LHCN-M2 (cell line): ENCODE measurements at regions not wholly inside any gene's neighbourhood (a gene's known extent, or its start where the extent isn't known, plus 50 kb on each side); places are given as distances from the start of the nearest gene placed in this dataset.
"Not testable (repeated sequence)": the region's sequence is repeated elsewhere in the genome, so short reads cannot be mapped to it uniquely, and the experiment has no call there.

ENCODE experiments used
- DNase-seq: peaks from one replicate; pipeline ENCODE4 v3.0.0-alpha.2; 2012; ENCODE audit warnings: low read depth

DNA sequence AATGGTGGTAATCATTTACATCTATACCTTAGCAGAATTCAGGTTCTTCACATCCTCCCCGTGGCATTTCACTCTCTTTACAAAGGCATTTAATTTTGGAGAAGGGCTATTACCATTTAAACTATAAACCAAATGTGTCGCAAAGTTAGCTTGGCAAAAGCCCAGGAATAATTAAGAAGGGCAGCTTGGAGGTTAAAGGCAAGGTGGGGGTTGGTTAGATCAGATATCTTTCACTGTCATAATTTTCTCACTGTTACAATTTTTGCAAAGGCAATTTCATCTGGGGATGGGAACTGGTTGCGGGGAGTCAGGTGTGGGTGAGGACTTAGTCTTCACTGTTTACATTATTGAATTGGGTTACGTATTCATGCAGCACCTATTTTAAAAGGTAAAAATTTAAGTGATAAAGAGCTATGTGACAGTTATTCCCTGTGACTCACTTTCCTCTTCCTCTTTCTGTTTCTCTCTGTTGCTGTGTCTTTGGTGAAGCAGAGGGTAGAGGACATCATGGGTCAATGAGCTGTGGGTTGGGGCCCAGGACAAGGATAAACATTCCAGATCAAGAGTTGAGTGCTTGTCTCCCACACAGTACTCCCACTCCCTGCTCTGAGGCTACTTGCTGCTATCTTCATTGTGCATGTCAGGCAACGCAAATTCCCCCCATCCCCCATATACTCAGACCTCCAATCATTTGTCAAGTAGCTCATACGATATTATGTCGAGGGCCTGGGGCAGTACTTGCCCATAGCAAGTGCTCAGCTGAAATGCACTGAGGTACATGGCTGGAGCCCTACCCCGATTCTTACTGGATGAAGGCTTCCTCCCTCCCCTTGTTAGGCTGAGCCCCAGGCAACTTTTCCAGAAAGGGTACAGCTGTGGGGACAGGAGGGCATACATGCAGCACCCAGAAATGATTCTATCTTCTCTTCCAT is 223.1 kb upstream of the MYLIP start:
- DNase-seq: no peak

DNA sequence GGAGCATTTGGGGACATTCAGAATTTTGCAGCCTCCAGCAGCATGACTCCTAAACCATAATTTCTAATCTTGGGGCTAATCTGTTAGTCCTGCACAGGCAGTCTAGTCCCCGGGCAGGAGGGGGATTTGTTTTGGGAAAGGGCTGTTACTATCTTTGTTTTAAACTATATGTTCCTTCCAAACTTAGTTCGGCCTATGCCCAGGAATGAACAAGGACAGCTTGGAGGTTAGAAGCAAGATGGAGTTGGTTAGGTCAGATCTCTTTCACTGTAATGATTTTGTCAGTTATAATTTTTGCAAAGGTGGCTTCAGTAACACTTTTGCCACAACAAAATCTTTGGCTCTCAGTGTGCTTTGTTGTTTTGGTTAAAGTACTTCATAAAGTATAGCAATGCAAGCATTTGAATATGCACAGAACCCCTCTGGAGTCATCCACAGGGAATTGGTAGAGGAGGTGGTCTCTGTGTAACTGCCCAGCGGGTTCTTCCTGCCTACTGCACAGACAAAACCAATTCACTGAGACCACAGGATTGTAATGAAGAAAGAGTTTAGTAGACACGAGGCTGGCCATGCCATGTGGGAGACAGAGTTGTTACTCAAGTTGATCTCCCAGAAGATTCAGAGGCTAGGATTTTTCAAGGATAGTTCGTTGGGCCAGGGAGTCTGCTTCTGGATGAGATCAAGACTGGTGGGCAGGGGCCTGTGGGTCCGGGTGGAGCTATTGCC is 224.1 kb upstream of the MYLIP start:
- DNase-seq: no peak

DNA sequence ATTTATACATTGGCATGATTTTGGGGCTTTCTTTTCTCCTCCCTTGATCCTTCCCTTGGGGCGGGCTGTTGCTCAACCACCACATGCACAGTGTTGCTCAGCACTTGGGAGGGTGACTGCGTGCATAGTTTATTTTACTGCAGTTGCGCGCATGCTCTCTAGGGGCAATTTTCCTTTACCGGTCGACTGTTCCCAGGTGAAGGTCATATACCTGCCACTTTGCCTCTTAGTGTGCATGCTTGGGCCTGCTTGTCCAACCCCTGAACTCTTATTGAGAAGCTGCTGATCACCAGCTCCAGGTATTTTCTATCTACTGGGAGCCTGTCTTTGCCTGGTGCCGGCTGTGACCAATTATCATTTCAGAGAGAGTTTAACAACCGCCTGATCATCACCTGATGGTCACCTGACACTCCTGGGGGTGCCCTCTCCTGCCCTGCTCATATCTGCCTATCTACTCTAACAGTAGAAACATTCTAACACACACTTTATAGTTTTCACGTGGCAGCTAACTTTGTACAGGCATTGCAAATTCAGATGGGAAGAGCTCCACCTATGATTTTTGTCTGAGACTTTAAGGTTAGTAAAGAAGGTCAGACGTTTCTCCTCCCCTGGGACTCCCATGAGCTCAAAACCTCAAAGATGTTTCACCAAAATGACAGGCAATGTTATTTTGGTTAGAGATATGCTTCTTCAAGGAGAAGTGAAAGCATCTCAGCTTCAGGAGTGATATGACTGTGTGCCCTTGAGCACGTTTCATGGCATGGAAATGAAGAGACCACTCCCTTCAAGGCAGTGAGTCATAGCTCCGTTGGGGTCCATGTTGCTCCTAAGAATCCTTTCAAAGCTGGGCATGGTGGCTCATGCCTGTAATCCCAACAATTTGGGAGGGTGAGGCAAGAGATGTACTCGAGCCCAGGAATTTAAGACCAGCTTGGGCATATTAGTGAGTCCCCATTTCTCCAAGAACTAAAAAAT is 227.5 kb upstream of the MYLIP start:
- no peak for DNase-seq

DNA sequence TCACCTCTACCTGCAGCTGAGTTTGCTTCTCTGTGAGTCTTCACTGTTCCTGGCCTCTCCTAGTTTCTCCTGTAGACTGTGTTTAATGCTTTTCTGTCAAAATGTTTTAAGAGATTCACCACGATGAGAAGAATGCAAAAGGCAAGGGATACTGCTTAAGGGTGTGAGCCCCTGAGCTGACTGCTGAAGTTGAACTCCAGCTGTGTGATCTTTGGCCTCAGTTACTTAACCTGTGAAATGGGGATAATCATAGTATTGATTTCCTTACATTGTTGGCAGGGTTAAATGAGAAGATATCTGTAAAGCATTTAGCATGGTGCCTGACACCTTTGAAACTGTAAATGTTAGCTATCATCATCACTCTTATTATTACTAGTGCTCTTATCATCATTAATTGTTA is 230.2 kb upstream of the MYLIP start:
- DNase-seq: no peak

DNA sequence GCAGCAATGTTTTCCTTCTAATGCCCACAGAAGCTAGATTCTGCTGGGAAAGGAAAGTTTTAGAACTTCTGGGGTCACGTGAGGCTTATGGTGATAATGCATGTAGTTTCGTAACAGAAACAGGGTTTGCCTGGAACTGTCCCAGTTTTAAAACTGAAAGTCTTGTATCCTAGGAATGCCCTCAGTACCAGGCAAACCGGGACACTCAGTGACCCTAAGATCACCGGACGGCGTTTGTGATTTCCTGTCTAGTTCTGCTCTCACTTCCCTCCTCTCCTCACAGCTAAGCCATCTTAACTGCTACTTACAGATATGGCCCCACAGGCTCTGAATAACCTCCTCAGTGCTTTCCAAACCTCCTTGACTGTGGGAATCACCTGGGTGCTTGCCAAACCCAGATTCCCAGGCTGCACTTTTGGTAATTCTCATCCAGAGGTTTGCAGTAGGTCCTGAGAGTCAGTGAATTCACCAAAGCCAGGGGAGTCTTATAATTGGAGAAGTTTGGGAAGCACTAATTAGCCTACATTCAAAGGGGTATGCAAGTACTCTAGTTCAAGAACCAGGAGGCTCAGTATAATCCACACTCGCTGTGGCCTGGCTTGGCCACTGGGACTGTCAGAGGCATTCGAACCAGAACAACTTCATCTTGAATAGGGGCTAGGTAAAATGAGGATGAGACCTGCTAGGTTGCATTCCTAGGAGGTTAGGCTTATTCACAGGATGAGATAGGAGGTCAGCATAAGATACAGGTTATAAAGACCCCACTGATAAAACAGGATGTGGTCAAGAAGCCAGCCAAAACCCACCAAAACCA is 231.6 kb upstream of the MYLIP start:
- peak; percentile 33 for DNase-seq

DNA sequence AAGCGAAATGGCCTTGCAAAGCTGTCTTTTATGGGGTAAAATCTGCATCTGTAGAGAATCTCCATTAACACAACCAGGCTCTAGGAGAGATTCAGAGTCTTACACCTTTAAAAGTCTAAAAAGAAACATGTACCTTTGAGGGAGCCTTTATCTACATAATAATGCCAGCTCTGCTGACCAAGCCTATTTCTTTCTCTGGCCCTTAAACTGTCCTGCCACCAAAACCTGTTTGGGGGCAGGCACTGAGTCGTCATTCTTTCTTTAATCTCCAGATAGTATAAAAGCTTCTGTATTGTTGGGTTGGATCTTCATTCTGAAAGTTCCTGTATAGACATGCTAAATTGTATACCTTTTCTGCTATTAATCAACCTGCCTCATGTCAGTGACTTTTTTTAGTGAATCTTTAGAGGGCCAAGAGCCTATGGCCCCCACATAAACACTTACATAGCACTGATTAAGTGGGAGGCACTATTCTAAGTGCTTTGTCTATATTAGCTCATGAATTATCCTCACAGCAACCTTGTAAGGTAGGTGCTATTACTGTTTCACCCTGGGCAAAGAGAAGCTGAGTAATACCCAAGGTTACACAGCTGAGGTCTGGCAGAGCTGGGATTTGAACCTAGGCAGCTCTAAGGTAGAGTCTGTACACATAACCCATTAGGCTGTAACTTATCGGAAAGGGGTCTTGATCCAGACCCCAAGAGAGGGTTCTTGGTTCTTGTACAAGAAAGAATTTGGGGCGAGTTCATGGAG is 232.3 kb upstream of the DTNBP1 start:
- no peak for DNase-seq

DNA sequence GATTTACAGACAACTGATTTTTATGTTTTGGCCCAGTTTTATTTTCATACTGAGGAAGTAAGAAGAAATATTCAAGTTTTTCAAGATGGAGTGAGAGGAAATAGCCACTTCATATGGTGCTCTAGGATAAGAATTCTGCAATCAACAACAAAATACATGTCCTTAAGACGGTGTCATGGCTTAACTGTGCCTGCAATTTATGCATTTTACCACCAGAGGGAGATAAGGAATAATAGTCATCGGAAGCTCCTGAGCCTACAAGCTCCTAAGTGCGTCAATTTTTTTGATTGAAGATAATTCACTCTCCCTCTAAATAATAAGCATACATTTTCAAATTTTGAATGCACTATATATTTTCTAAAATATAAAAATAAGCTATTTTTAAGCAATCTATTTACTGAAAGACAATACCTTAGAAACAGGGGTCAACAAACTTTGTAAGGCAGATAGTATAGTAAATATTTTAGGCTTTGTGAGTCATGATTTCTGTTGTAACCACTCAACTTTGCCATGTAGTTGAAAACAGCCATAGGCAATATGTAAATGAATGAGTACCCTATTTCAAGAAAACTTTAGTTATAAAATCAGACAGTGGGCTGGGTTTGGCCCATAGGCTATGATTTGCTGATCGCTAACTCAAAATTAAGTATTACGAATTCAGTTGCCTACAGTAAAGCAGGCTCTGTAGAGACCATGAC is 230.9 kb upstream of the DTNBP1 start:
- no peak for DNase-seq

DNA sequence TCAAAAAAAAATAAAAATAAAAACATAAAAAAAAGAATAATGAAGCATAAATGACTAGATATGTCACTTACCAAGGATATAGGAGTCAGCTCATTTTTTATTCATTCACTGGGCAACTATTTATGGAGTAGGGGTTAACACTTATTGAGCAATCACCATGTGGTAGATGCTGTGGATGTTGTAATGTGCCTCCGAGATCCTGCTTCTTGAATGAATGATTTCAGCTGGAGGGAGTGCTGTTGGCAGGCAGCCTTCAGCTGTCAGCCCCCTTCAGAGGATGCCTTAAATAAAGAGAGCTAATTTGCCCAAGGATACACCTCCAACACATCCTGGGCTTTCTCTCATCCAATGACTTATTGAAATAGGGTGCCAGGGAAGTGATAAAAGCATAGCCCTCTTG is 229.5 kb upstream of the DTNBP1 start:
- DNase-seq: no peak

DNA sequence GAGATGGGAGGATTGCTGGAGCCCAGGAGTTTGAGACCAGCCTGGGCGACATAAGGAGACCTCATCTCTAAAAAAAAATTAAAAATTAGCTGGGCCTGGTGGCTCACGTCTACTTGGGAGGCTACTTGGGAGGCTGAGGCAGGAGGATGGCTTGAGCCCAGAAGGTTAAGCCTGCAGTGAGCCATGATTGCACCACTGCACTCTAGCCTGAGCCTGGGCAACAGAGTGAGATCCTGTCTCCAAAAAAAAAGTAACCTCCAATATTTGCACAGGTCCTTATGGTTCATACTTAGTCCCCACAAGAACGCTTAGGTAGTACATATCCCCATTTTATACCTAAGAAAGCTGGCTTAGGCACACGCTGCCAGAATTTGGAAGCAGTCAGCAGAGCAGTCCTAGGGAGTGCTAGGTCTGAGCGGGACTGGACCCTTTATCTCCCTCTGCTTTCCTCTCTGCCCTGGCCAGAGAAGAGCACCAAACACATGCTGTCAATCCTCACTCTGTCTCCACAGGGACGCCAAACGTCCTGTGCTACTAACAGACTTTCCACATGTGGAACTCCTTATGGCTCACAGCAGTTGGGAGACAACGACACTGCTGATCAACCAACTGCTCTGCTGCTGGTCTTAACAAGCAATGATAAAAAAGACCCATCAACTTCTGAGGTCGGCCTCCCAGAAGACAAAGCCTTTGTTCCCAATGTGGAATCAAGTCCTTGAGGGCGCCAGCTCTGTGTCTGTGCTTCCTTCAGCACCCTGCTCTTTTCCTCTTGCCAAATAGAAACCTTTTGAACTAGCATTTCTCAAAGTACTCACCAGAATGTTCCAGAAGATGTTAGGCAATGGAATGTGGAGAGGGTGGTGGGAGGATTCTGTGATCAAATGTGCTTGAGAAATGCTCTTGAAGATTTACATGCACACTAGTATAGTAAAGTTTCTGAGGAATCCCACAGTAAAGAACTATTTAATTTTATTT is 226.3 kb upstream of the DTNBP1 start:
- no peak for DNase-seq

DNA sequence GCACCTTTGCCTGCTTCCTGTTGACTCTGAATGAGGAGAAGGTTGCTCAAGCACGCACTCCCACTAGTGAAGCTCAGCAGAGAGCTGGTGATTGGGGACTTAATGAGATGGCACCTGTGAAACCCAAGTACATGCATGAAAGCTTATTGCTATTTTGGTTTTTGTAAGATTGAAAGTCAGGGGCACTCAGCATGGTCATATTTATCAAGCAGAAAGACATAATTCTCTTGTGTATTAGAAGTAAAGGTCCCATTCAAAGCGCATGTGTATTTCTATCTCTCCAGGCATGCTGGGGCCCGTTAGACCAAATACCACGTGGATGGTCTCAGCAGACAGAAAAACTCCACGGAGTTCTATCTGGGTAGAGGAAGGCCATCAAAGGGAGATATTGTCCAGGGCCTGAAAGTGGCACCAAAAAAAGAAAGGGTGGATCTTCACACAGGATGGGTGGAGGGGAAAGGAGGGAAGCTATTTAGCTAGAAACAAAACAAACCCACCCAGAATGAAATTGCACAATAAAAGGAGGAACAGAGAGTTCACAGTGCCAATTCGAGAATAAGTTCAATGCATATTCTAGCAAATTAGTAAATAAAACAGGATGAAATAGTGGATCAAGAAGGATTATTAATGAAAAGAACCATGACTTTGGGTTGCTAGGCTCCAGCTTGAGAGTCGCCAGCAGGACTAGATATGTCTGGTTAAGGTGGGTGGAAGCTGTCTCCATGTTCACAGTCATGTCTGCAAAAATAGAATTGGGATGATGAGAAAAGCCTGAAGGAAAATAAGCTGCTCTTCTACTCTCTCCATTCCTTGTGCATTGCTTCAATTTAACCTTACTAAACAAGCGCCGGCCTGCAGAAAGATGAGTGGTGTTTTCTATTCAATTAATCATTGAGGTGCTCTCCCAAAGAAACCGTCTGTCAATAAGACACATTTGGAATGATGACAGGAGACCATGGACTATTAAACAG is 224.9 kb upstream of the DTNBP1 start:
- DNase-seq: no peak

DNA sequence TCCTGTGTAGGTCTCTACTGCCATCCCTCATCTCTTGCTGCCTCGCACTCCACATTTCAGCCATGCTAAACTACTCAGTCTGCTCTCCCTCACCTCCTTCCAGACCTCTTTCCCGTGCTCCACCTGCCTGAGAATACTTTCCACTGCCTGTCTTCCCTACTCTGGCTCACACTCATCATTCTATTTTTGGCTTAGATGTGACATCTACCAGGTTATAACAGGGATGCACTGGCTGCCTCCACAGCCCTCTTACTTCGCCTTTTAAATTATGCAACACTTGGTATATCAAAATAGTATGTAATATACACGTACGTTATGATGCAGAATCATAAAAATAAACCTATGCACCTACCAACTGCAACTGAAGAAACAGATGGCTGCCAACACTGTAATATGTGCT is 222.8 kb upstream of the DTNBP1 start:
- no peak for DNase-seq

DNA sequence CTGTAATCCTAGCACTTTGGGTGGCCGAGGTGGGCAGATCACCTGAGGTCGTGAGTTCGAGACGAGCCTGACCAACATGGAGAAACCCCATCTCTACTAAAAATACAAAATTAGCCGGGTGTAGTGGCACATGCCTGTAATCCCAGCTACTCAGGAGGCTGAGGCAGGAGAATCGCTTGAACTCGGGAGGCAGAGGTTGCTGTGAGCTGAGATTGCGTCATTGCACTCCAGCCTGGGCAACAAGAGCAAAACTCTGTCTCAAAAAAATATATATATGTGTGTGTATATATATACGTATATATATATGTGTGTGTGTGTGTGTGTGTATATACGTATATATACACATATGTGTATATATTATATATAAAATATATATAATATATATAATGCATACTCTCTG is 220.8 kb upstream of the DTNBP1 start:
- DNase-seq: not testable (repeated sequence)

DNA sequence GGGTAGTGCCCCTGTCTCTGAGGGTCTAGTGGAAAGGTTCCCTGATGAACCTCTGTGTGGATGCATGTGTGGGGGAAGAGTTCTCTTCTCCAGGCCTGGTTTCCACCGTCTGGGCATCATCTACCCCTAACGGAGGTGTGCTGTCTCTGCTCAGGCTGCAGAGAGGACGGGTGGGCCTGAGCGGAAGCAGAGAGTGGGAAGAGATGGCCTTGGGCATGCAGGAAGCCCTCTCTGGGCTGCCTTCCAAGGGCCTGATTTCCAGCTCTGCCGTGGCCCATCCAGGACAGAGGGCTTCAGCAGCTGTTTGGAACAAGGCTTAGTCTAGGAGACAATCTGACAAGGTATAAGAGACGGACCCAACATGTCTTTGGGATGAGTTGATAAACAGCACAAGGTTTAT is 220.1 kb upstream of the DTNBP1 start:
- no peak for DNase-seq

DNA sequence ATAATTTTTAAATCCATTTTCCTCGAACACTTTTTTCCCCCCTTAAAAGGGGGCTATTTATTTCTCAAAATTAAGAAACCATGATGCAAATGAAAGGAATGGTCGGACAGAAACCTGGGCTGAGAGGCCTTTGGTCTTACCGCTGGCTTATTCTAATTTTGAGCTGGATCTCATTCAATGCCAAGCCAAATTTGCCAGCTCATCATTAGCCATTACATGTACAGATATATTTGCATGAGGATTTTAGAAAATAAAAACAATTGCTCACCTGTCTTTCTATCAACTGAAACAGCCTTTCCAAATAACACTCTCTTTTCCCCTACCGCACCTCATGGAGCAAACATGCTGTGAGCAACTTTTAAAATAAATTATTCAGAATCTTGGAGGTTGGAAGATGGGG is 219.5 kb upstream of the DTNBP1 start:
- no peak for DNase-seq

DNA sequence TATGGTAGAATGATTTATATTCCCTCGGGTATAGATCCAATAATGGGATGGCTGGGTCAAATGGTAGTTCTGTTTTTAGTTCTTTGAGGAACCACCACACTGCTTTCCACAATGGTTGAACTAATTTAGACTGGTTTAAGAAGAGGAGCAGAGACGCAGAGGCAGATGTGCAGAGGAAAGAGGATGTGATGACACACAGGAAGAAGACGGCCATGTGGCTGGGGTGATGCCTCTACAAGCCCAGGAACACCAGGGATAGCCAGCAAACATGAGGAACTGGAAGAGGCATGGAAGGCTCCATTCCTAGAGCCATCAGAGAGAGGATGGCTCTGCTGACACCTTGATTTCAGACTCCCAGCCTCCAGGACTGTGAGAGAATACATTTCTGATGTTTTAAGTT is 218.3 kb upstream of the DTNBP1 start:
- no peak for DNase-seq

DNA sequence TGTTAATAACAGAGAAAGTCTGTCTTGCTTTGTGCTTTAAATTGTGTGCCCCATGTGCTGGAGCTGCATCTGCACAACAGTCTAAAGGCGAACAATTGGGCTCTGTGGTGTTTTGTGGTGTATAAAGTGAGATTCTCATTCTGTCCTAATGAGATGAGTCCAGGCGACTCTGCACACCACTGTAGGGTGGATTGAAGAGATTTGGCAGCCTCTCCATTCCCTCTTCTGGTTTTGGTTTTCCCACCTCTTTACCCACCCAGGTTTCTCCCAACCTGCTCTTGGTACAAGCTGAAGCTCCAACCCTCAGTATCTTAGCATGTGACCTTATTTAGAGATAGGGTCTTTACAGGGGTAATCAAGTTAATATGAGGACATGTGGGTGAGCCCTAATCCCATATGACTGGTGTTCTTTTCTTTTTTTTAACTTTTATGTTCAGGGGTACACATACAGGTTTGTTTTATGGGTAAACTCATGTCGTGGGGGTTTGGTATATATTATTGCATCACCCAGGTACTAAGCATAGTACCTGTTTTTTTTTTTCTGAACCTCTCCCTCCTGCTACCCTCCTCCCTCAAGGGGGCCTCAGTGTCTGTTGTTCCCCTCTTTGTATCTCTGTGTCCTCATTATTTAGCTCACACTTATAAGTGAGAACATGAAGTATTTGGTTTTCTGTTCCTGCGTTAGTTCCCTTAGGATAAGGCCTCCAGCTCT is 217.6 kb upstream of the DTNBP1 start:
- no peak for DNase-seq
